Fibroblast of lung (primary cell): ENCODE measurements at regions not wholly inside any gene's neighbourhood (a gene's known extent, or its start where the extent isn't known, plus 50 kb on each side); places are given as distances from the start of the nearest gene placed in this dataset.

ENCODE experiments used
- DNase-seq, 2 donors: peaks; one replicate each; pipeline versions ENCODE4 v3.0.0 to v3.0.0-alpha.2; 2010; ENCODE audit warnings: low read depth in 2 of 2
- H2AFZ ChIP-seq: 2 replicates; pipeline ENCODE4 v1.5.1; 2012; ENCODE audit warnings: low read length, control low read depth, inconsistent platforms
- H3K27ac ChIP-seq: 2 replicates; pipeline ENCODE4 v1.5.1; 2011; ENCODE audit warnings: low read length, control low read depth; ENCODE audit not compliant: insufficient read depth
- H3K27me3 ChIP-seq: 2 replicates; pipeline ENCODE4 v1.5.1; 2011; ENCODE audit warnings: mild to moderate bottlenecking, low read length; ENCODE audit not compliant: control insufficient read depth, insufficient read depth
- H3K36me3 ChIP-seq: 2 replicates; pipeline ENCODE4 v1.5.1; 2011; ENCODE audit warnings: low read length; ENCODE audit not compliant: control insufficient read depth, insufficient read depth
- H3K4me1 ChIP-seq: 2 replicates; pipeline ENCODE4 v1.5.1; 2011; ENCODE audit warnings: low read length; ENCODE audit not compliant: control insufficient read depth, insufficient read depth; ENCODE audit errors: extremely low read depth
- H3K4me2 ChIP-seq: 2 replicates; pipeline ENCODE4 v1.5.1; 2011; ENCODE audit warnings: low read length, control low read depth; ENCODE audit not compliant: insufficient read depth; ENCODE audit errors: extremely low read depth
- H3K4me3 ChIP-seq, 4 experiments: fragments of 200-600 bp in 1 of 4; sonication (generic) in 1 of 4; replicated peaks in 1 of 4; 2 replicates each; pipeline ENCODE4 v1.5.1; 2011 to 2016; ENCODE audit warnings: low read length in 4 of 4, low read depth in 3 of 4, mild to moderate bottlenecking in 3 of 4, control low read depth in 2 of 4, inconsistent platforms in 1 of 4, mixed read lengths in 1 of 4; ENCODE audit not compliant: insufficient read depth in 1 of 4; ENCODE audit errors: control extremely low read depth in 1 of 4
- H3K79me2 ChIP-seq: 2 replicates; pipeline ENCODE4 v1.5.1; 2012; ENCODE audit warnings: mild to moderate bottlenecking, low read length, inconsistent platforms; ENCODE audit not compliant: control insufficient read depth, insufficient read depth
- H3K9ac ChIP-seq: 2 replicates; pipeline ENCODE4 v1.5.1; 2011; ENCODE audit warnings: mild to moderate bottlenecking, low read length, control low read depth; ENCODE audit not compliant: insufficient read depth
- H3K9me3 ChIP-seq: 2 replicates; pipeline ENCODE4 v1.5.1; 2012; ENCODE audit warnings: low read depth, low read length; ENCODE audit not compliant: control insufficient read depth, insufficient read depth
- H4K20me1 ChIP-seq: 2 replicates; pipeline ENCODE4 v1.5.1; 2011; ENCODE audit warnings: low read length; ENCODE audit not compliant: control insufficient read depth, insufficient read depth; ENCODE audit errors: extremely low read depth
- EZH2 ChIP-seq: IDR thresholded peaks from 2 replicates; pipeline ENCODE4 v1.5.1; 2012; ENCODE audit warnings: low read length, control low read depth, mild to moderate bottlenecking; ENCODE audit errors: missing control alignments
- TF ChIP-seq, protein P1 (sequence below), 2 donors: IDR thresholded peaks in 1 of 2; conservative IDR thresholded peaks in 1 of 2; 1 replicate in 1 of 2; 2 replicates in 1 of 2; pipeline ENCODE4 v1.5.1; 2011 to 2012; ENCODE audit warnings: low read length in 2 of 2, control low read depth in 1 of 2, inconsistent platforms in 1 of 2, low read depth in 1 of 2, mild to moderate bottlenecking in 1 of 2

DNA sequence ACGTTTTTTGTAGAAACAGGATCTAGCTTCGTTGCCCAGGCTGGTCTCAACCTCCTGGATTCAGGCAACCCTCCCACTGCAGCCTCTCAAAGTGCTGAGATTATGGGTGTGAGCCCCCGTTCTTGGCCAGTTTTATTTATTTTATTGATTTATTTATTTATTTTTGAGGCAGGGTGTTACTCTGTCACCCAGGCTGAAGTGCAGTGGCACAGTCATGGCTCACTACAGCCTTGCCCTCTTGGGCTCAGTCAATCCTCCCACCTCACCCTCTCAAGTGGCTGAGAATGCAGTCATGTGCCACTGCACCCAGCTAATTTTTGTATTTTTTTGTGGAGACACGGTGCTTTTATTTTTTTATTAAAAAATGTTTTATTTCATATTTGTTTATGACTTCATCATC is 79.9 kb upstream of the ATF7IP2 start:
- no peak for DNase-seq
- no peaks in the 10 kb centered on the region for H3K36me3 ChIP-seq
- H3K79me2 ChIP-seq: no peaks in the 10 kb centered on the region
- no peak overlapping the region for H3K4me2 ChIP-seq
- TF ChIP-seq, protein P1, sequence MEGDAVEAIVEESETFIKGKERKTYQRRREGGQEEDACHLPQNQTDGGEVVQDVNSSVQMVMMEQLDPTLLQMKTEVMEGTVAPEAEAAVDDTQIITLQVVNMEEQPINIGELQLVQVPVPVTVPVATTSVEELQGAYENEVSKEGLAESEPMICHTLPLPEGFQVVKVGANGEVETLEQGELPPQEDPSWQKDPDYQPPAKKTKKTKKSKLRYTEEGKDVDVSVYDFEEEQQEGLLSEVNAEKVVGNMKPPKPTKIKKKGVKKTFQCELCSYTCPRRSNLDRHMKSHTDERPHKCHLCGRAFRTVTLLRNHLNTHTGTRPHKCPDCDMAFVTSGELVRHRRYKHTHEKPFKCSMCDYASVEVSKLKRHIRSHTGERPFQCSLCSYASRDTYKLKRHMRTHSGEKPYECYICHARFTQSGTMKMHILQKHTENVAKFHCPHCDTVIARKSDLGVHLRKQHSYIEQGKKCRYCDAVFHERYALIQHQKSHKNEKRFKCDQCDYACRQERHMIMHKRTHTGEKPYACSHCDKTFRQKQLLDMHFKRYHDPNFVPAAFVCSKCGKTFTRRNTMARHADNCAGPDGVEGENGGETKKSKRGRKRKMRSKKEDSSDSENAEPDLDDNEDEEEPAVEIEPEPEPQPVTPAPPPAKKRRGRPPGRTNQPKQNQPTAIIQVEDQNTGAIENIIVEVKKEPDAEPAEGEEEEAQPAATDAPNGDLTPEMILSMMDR (conservative IDR thresholded peaks at IDR 0.05 in 1 of 2, IDR thresholded peaks at IDR 0.05 in 1 of 2; ENCODE audit: low read depth in 1 of 2, low read length in 2 of 2): no peak
- no peak for TF ChIP-seq EZH2
- no peak overlapping the region for H2AFZ ChIP-seq
- H3K4me3 ChIP-seq: no peak overlapping the region
- H3K27me3 ChIP-seq: no peaks in the 10 kb centered on the region
- H3K4me1 ChIP-seq: no peaks in the 10 kb centered on the region
- no peaks in the 10 kb centered on the region for H3K9me3 ChIP-seq
- no peak overlapping the region for H3K9ac ChIP-seq
- H4K20me1 ChIP-seq: no peaks in the 10 kb centered on the region
- no peak overlapping the region for H3K27ac ChIP-seq

DNA sequence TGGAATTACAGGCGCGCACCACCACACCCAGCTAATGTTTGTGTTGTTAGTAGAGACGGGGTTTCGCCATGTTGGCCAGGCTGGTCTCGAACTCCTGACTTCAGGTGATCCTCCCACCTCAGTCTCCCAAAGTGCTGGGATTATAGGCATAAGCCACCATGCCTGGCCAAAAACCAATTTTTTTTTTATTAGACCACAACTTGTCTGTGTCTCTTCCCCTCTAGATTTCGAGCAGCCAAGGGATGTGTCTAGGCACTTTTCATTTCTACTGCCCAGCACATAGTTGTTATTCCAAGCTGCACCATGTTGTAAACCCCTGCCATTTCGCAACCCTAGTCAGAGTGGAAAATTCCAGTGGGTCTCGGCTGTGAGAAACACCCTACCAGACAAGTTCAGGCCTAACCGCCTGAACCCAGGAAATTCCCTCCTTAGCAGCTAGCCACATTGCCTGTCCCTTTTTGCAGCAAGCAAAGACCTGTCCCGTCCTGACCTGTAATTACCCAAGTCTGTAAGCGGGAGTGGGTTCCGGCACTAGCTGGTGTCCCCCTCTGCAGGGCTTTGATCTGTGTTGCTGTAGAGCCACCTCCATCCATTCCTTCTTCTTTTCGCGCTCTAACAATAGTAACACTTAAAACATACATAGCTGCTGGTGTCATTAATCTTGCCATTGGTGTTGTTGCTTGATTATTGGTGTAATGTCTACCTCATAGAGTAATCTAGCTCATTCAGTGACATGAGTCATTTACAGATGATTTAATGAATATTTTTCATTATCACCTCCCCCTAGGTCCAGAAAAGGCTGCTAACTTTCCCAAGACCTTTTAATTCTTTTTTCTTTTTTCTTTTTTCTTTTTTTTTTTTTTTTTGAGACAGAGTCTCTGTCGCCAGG is 77.3 kb upstream of the ATF7IP2 start:
- TF ChIP-seq, protein P1 (conservative IDR thresholded peaks at IDR 0.05 in 1 of 2, IDR thresholded peaks at IDR 0.05 in 1 of 2; ENCODE audit: low read depth in 1 of 2, low read length in 2 of 2): no peak
- TF ChIP-seq EZH2: no peak
- H3K4me1 ChIP-seq: no peaks in the 10 kb centered on the region
- DNase-seq: no peak

DNA sequence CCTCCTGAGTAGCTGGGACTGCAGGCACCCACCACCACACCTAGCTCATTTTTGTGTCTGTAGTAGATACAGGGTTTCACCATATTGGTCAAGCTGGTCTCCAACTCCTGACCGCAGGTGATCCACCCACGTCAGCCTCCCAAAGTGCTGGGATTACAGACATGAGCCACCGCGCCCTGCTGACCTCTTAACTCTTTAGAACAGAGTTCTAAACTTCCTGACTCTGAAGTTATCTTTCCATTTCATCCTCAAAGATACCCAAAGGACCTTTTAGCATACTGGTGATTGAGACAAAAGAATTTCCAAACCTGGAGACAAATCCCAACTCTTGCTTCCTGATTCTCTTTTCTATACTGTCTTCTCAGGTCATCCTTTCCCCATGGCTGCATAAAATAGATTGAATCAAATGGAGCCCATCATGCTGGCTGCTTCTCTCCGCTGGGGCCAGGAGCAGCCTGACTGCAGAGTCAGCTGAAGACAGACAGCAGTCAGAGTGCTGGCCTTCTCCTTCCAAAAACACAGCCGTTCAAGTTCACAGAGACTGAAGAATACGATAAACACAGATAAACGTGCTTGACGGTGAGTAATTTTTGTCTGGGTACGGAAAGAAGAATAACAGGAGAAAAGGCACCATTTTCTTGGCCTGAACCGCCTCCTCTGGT is 76.5 kb upstream of the ATF7IP2 start:
- Histone ChIP-seq H3K4me2 (no peak overlapping the region), H2AFZ (no peak overlapping the region), H4K20me1 (no peaks in the 10 kb centered on the region), H3K4me3 (no peak overlapping the region), H3K4me1 (no peaks in the 10 kb centered on the region), H3K79me2 (no peaks in the 10 kb centered on the region), H3K9ac (no peak overlapping the region), H3K27me3 (no peaks in the 10 kb centered on the region), H3K36me3 (no peaks in the 10 kb centered on the region), H3K27ac (no peak overlapping the region), H3K9me3 (no peaks in the 10 kb centered on the region)
- DNase-seq: no peak
- TF ChIP-seq, protein P1 (conservative IDR thresholded peaks at IDR 0.05 in 1 of 2, IDR thresholded peaks at IDR 0.05 in 1 of 2; ENCODE audit: low read depth in 1 of 2, low read length in 2 of 2): no peak
- TF ChIP-seq EZH2: no peak

More for the DNA sequence above, 77.3 kb upstream of the ATF7IP2 start:
- H2AFZ ChIP-seq: no peak overlapping the region
- H3K9me3 ChIP-seq: no peaks in the 10 kb centered on the region
- H4K20me1 ChIP-seq: no peaks in the 10 kb centered on the region
- H3K4me3 ChIP-seq: no peak overlapping the region
- H3K36me3 ChIP-seq: no peaks in the 10 kb centered on the region
- H3K4me2 ChIP-seq: no peak overlapping the region
- H3K27me3 ChIP-seq: no peaks in the 10 kb centered on the region
- H3K9ac ChIP-seq: no peak overlapping the region
- H3K79me2 ChIP-seq: no peaks in the 10 kb centered on the region
- H3K27ac ChIP-seq: no peak overlapping the region
